C4-2B (cell line): ENCODE measurements at regions not wholly inside any gene's neighbourhood (a gene's known extent, or its start where the extent isn't known, plus 50 kb on each side); places are given as distances from the start of the nearest gene placed in this dataset.
"Not testable (repeated sequence)": the region's sequence is repeated elsewhere in the genome, so short reads cannot be mapped to it uniquely, and the experiment has no call there.

Experiments used
- H3K27ac ChIP-seq: fragments of 450-650 bp; 2 replicates; pipeline ENCODE4 v1.5.1; 2017
- ZFX ChIP-seq: fragments of 450-650 bp; IDR thresholded peaks from 2 replicates; pipeline ENCODE4 v1.6.1; 2017
- TF ChIP-seq, protein P1 (sequence below): fragments of 450-650 bp; conservative IDR thresholded peaks from 2 replicates; pipeline ENCODE4 v1.5.1; 2017; ENCODE audit warnings: mild to moderate bottlenecking

GRCh38 chr10:109735776-109736175, 187.5 kb downstream of the XPNPEP1 start:
- TF ChIP-seq, protein P1, sequence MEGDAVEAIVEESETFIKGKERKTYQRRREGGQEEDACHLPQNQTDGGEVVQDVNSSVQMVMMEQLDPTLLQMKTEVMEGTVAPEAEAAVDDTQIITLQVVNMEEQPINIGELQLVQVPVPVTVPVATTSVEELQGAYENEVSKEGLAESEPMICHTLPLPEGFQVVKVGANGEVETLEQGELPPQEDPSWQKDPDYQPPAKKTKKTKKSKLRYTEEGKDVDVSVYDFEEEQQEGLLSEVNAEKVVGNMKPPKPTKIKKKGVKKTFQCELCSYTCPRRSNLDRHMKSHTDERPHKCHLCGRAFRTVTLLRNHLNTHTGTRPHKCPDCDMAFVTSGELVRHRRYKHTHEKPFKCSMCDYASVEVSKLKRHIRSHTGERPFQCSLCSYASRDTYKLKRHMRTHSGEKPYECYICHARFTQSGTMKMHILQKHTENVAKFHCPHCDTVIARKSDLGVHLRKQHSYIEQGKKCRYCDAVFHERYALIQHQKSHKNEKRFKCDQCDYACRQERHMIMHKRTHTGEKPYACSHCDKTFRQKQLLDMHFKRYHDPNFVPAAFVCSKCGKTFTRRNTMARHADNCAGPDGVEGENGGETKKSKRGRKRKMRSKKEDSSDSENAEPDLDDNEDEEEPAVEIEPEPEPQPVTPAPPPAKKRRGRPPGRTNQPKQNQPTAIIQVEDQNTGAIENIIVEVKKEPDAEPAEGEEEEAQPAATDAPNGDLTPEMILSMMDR = no peak
- no peak for TF ChIP-seq ZFX
- H3K27ac ChIP-seq = no peak overlapping the region

GRCh38 chr10:109732254-109732965, 190.9 kb downstream of the XPNPEP1 start:
- TF ChIP-seq, protein P1 = no peak
- TF ChIP-seq ZFX = no peak
- no peak overlapping the region for H3K27ac ChIP-seq

GRCh38 chr10:109729895-109730294, 193.4 kb downstream of the XPNPEP1 start:
- not testable (repeated sequence) for H3K27ac ChIP-seq

DNA sequence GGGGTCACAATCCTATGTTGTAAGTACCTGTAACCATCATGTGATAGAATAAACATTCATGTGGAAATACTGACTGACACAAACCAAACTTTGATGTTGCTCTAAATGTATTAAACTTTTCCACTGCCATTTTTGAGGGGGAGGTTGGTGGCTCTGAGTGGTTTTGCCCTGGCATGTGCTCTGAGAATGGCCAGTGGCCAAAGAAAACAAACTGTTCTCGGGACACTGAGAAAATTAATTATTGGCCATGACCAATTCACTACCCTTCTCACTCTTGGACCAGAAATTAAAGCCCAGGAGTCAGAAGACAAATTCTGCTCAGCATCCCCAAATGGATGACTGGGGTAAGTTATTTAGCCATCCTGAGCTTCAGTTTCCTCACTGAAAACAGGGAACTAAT, 195.9 kb downstream of the XPNPEP1 start:
- H3K27ac ChIP-seq = no peak overlapping the region
- no peak for TF ChIP-seq ZFX
- TF ChIP-seq, protein P1 = no peak

DNA sequence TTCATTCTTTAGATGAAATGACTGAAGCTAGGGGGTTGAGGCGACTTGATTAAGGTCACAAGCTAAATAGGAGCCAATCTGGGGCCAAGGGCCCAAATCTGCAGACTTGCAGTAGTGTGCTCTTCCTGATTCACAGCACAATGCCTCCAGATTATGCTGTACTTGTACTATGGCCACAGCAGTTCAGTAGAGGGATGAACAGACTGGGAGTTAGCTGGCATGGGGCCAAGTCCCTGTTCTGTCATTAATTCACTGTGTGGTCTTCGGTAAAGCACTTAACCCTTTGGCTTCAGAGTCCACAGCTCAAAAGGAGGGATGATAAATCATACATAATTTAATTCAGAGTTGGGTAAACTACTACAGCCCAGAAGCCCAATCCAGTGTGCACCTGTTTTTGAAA, 196.8 kb downstream of the XPNPEP1 start:
- no peak for TF ChIP-seq ZFX
- TF ChIP-seq, protein P1 = no peak
- no peak overlapping the region for H3K27ac ChIP-seq

GRCh38 chr10:109723305-109723704, 200.0 kb downstream of the XPNPEP1 start:
- no peak overlapping the region for H3K27ac ChIP-seq
- TF ChIP-seq, protein P1 = no peak

DNA sequence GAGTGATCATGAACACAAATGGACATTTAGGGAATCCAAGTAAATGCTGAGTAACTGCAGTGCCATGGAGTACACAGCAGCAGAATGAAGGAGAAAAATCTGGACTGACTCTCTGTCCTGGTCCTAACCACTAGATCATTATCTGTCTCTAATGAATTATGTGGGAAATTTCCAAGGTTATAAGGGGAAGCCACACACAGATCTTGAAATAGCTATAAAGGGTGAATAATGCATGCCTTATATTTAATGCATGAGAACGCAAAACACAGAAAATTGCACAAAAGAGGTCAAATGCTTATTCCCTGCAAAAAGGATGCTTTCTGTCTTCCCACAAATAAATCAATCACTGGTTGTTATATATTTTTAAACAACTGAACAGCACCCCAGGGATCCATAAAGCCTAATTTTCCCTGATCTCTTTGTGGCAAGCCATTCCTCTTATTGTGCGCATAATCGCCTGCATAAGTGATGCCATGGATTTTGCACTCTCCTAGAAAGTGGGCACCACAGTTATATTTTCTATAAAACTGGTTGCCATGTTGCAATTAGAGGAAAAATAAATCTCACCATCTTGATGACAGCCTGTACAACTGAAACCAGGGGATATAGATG, 201.8 kb downstream of the XPNPEP1 start:
- H3K27ac ChIP-seq = no peak overlapping the region
- TF ChIP-seq ZFX = no peak
- TF ChIP-seq, protein P1 = no peak
